Endothelial cell (in vitro differentiated cells): ENCODE measurements at regions not wholly inside any gene's neighbourhood (a gene's known extent, or its start where the extent isn't known, plus 50 kb on each side); places are given as distances from the start of the nearest gene placed in this dataset.

ENCODE experiments used
- DNase-seq: peaks from one replicate; pipeline ENCODE4 v3.0.0; 2021; ENCODE audit warnings: low spot score
- H3K27ac Mint-ChIP-seq: one replicate; pipeline ENCODE4 v1.8.0; 2021; ENCODE audit warnings: mixed read lengths, inconsistent platforms; ENCODE audit not compliant: unreplicated experiment
- H3K27me3 Mint-ChIP-seq: one replicate; pipeline ENCODE4 v1.8.0; 2021; ENCODE audit warnings: mild to moderate bottlenecking, moderate library complexity, mixed read lengths, inconsistent platforms; ENCODE audit not compliant: unreplicated experiment
- H3K36me3 Mint-ChIP-seq: one replicate; pipeline ENCODE4 v1.8.0; 2021; ENCODE audit warnings: mild to moderate bottlenecking, low read depth, mixed read lengths, inconsistent platforms; ENCODE audit not compliant: unreplicated experiment
- H3K4me1 Mint-ChIP-seq: one replicate; pipeline ENCODE4 v1.8.0; 2021; ENCODE audit warnings: mild to moderate bottlenecking, mixed read lengths, inconsistent platforms; ENCODE audit not compliant: unreplicated experiment
- H3K4me3 Mint-ChIP-seq: one replicate; pipeline ENCODE4 v1.8.0; 2021; ENCODE audit warnings: mild to moderate bottlenecking, mixed read lengths, inconsistent platforms; ENCODE audit not compliant: unreplicated experiment
- H3K9me3 Mint-ChIP-seq: one replicate; pipeline ENCODE4 v1.8.0; 2021; ENCODE audit warnings: mixed read lengths, inconsistent platforms; ENCODE audit not compliant: unreplicated experiment
- CTCF ChIP-seq: fragments of 200-600 bp; sonication (generic); IDR thresholded peaks from one replicate; pipeline ENCODE4 v1.5.0; 2021; ENCODE audit warnings: antibody characterized with exemption; ENCODE audit not compliant: unreplicated experiment

DNA sequence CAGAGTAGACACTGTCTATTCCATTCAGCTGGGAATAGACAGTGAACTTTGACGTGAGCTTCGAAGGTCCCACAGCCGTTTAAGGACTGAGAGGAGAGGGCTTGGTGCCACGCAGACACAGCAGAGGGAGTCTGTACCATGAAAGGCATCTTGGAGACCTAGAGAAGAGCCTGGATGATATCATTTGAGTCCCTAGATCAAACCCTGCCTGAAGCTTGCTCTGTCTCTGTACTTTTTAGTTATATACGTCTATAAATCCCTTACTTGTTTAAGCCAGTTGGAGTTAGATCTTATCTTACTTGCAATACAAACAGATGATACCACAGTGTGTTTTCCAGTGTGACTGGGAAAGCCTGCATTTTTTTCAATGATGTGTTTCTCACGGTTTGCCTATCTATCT lies 128.9 kb upstream of the RTL1 start:
- no peak for TF ChIP-seq CTCF
- H3K9me3 Mint-ChIP-seq = no peaks in the 10 kb centered on the region
- no peak overlapping the region for H3K4me3 Mint-ChIP-seq
- H3K4me1 Mint-ChIP-seq = no peaks in the 10 kb centered on the region
- DNase-seq = no peak
- H3K27ac Mint-ChIP-seq = no peak overlapping the region
- no peaks in the 10 kb centered on the region for H3K36me3 Mint-ChIP-seq
- peaks cover 8% of the 10 kb centered on the region for H3K27me3 Mint-ChIP-seq

DNA sequence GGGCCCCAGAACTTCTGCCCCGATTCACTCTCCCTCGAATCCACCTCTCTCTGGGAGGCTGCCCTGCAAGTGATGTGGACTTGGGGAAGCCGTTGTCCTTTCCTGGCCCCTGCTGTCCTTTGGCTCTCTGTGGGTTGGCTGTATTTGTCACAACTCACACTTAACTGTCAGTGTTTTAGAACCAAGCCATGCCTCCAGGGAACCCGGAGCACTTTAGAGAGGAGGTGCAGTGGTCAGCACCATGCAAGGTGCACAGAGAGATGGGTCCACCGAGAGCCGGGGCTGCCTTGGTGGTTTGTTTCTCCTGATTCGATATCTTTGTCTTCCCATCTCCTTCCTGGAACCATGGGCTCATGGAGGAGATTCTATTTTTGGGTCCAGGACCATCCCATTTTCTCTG lies 129.5 kb upstream of the RTL1 start:
- DNase-seq = no peak
- H3K36me3 Mint-ChIP-seq = no peaks in the 10 kb centered on the region
- no peak for TF ChIP-seq CTCF
- H3K27me3 Mint-ChIP-seq = peaks cover 8% of the 10 kb centered on the region
- H3K27ac Mint-ChIP-seq = no peak overlapping the region
- H3K9me3 Mint-ChIP-seq = no peaks in the 10 kb centered on the region
- no peaks in the 10 kb centered on the region for H3K4me1 Mint-ChIP-seq
- H3K4me3 Mint-ChIP-seq = no peak overlapping the region

- no peak for TF ChIP-seq CTCF
- no peaks in the 10 kb centered on the region for H3K4me1 Mint-ChIP-seq
- no peaks in the 10 kb centered on the region for H3K36me3 Mint-ChIP-seq
- H3K9me3 Mint-ChIP-seq = no peaks in the 10 kb centered on the region
- no peak overlapping the region for H3K4me3 Mint-ChIP-seq
- no peak overlapping the region for H3K27ac Mint-ChIP-seq
- no peak for DNase-seq
- H3K27me3 Mint-ChIP-seq = peaks cover 8% of the 10 kb centered on the region
These were observed 130.1 kb upstream of the RTL1 start for GRCh38 chr14:101033446-101034165.

DNA sequence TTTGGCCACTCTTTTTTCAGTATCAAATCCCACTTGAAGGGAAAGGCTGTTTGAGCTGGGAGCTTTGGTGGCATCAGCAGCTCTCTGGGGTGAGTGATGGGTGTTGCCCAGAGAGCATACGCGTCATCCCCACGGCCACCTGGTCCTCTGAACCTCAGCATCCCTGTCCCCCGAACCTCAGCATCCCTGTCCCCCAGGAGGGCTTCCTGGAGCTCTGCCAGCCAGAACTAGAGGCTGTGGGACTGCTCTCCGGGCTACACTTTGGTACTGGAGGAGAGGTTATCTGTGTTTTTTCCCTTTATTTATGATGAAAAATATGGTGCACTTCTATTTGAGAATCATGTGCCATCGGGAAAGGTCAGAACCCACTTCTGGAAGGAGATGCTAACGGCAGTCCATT lies 131.5 kb upstream of the RTL1 start:
- peaks cover 8% of the 10 kb centered on the region for H3K27me3 Mint-ChIP-seq
- no peak for DNase-seq
- H3K9me3 Mint-ChIP-seq = no peaks in the 10 kb centered on the region
- H3K4me3 Mint-ChIP-seq = no peak overlapping the region
- no peaks in the 10 kb centered on the region for H3K4me1 Mint-ChIP-seq
- no peak overlapping the region for H3K27ac Mint-ChIP-seq
- no peak for TF ChIP-seq CTCF
- H3K36me3 Mint-ChIP-seq = no peaks in the 10 kb centered on the region

- no peak overlapping the region for H3K27ac Mint-ChIP-seq
- no peaks in the 10 kb centered on the region for H3K9me3 Mint-ChIP-seq
- no peaks in the 10 kb centered on the region for H3K36me3 Mint-ChIP-seq
- H3K4me1 Mint-ChIP-seq = no peaks in the 10 kb centered on the region
- no peak overlapping the region for H3K4me3 Mint-ChIP-seq
- TF ChIP-seq CTCF = no peak
- no peak for DNase-seq
- H3K27me3 Mint-ChIP-seq = peaks cover 4% of the 10 kb centered on the region
These were observed 132.1 kb upstream of the RTL1 start for GRCh38 chr14:101035466-101036225.
